DND-41 (cell line): ENCODE measurements at regions not wholly inside any gene's neighbourhood (a gene's known extent, or its start where the extent isn't known, plus 50 kb on each side); places are given as distances from the start of the nearest gene placed in this dataset.

ENCODE experiments used
- CTCF ChIP-seq: IDR thresholded peaks from 2 replicates; pipeline ENCODE4 v1.5.1; 2012; ENCODE audit warnings: borderline replicate concordance, low read length, moderate library complexity, mild to moderate bottlenecking; ENCODE audit not compliant: poor library complexity, severe bottlenecking; ENCODE audit errors: extremely low read depth
- EZH2 ChIP-seq: IDR thresholded peaks from 3 replicates; pipeline ENCODE4 v1.6.1; 2012; ENCODE audit warnings: borderline replicate concordance, low read depth, mild to moderate bottlenecking, moderate library complexity, low read length, inconsistent platforms; ENCODE audit not compliant: severe bottlenecking

GRCh38 chr2:64245631-64246030 lies 101.4 kb upstream of the PELI1 start:
- TF ChIP-seq CTCF = no peak
- no peak for TF ChIP-seq EZH2
